ENCODE measurements at regions not wholly inside any gene's neighbourhood (a gene's known extent, or its start where the extent isn't known, plus 50 kb on each side); places are given as distances from the start of the nearest gene placed in this dataset.

- CTCF ChIA-PET, result no interaction called here
- no peak for TF ChIP-seq POLR2A (IDR thresholded peaks at IDR 0.05; ENCODE audit: low read depth, low read length)
- no peak for TF ChIP-seq MAFK (IDR thresholded peaks at IDR 0.05; ENCODE audit: low read depth, low read length)
- no peak for TF ChIP-seq NFE2L2 (IDR thresholded peaks at IDR 0.05; ENCODE audit: low read depth, low read length)
- no peak for TF ChIP-seq CEBPB (IDR thresholded peaks at IDR 0.05; ENCODE audit: low read depth, low read length)
- TF ChIP-seq USF2 (IDR thresholded peaks at IDR 0.05; ENCODE audit: low read depth, low read length), result no peak
- TF ChIP-seq MAZ (IDR thresholded peaks at IDR 0.05; ENCODE audit: borderline replicate concordance, low read depth, low read length), result no peak
- no peak for TF ChIP-seq CHD1 (IDR thresholded peaks at IDR 0.05; ENCODE audit: low read depth, low read length)
- TF ChIP-seq RCOR1 (IDR thresholded peaks at IDR 0.05; ENCODE audit: insufficient replicate concordance, low read length), result no peak
- TF ChIP-seq ELK1 (IDR thresholded peaks at IDR 0.05; ENCODE audit: borderline replicate concordance, low read depth, low read length), result no peak
- no peak for TF ChIP-seq RFX5 (IDR thresholded peaks at IDR 0.05; ENCODE audit: low read depth, low read length)
- TF ChIP-seq RAD21 (IDR thresholded peaks at IDR 0.05; ENCODE audit: low read length), result no peak
- TF ChIP-seq FOS (IDR thresholded peaks at IDR 0.05; ENCODE audit: low read depth, low read length), result no peak
- no peak for TF ChIP-seq MXI1 (IDR thresholded peaks at IDR 0.05; ENCODE audit: borderline replicate concordance, low read depth, low read length)
- no peak for TF ChIP-seq SMC3 (IDR thresholded peaks at IDR 0.05; ENCODE audit: low read depth, low read length)
- TF ChIP-seq CTCF (conservative IDR thresholded peaks at IDR 0.05; ENCODE audit: low read depth, low read length), result no peak
- no peak for TF ChIP-seq BHLHE40 (IDR thresholded peaks at IDR 0.05; ENCODE audit: low read depth, low read length)
- BruUV-seq (replicated peaks), result no TSS peak
- no peak overlapping the region for H3K4me2 ChIP-seq (ENCODE audit: low read depth, low read length)
- intact Hi-C loops (cut with micrococcal nuclease), result no loop called here
- POLR2A ChIA-PET (ENCODE audit: unreplicated experiment), result no interaction called here
- ATAC-seq (ENCODE audit: low read depth), result no peak
- no peak overlapping the region for H3K18ac ChIP-seq (ENCODE audit: low read depth, low read length)
- H3K4me1 ChIP-seq (ENCODE audit: control insufficient read depth, insufficient read depth, low read length), result no peaks in the 10 kb centered on the region
- H3K9me3 ChIP-seq (ENCODE audit: control insufficient read depth, insufficient read depth, low read length), result no peaks in the 10 kb centered on the region
- no peak overlapping the region for H4K8ac ChIP-seq (ENCODE audit: low read depth in 2 of 2, low read length in 2 of 2)
- H4K20me1 ChIP-seq (ENCODE audit: insufficient read depth, low read length), result no peaks in the 10 kb centered on the region
- DNase-seq, result no peak
- H4K91ac ChIP-seq (ENCODE audit: insufficient read depth, low read depth, low read length), result no peak overlapping the region
- no peaks in the 10 kb centered on the region for H3K79me1 ChIP-seq (ENCODE audit: low read depth in 1 of 2, low read length in 2 of 2)
- H3K56ac ChIP-seq (ENCODE audit: extremely low read depth, insufficient read depth, low read length), result no peak overlapping the region
- no peak overlapping the region for H4K5ac ChIP-seq (ENCODE audit: low read depth, low read length)
- H2BK15ac ChIP-seq (ENCODE audit: low read depth, low read length), result no peak overlapping the region
- H3K4me3 ChIP-seq (ENCODE audit: insufficient read depth, low read depth, low read length), result no peak overlapping the region
- H3K27me3 ChIP-seq (ENCODE audit: control insufficient read depth, insufficient read depth, low read length), result no peaks in the 10 kb centered on the region
- H2AK5ac ChIP-seq (ENCODE audit: low read depth, low read length), result no peak overlapping the region
- no peaks in the 10 kb centered on the region for H3K36me3 ChIP-seq (ENCODE audit: control insufficient read depth, insufficient read depth, low read length)
- H3K4ac ChIP-seq (ENCODE audit: low read depth, low read length), result no peak overlapping the region
- H2AK9ac ChIP-seq (replicated peaks; ENCODE audit: low read depth, low read length, poor library complexity), result no peak overlapping the region
- dilution Hi-C loops (cut with HindIII; ENCODE audit: low sequenced_read_pairs, unreplicated experiment), result no loop called here
- in situ Hi-C loops (cut with MboI; ENCODE audit: low sequenced_read_pairs), result no loop called here
- no peak overlapping the region for H2AFZ ChIP-seq (replicated peaks; ENCODE audit: low read length, poor library complexity)
- H2BK120ac ChIP-seq (ENCODE audit: low read depth, low read length), result no peak overlapping the region
- H3K23ac ChIP-seq (ENCODE audit: low read depth, low read length), result no peak overlapping the region
- H3K14ac ChIP-seq (replicated peaks; ENCODE audit: low read depth, low read length), result no peak overlapping the region
- H3K9ac ChIP-seq (ENCODE audit: low read depth, low read length), result no peak overlapping the region
- no peak overlapping the region for H3K27ac ChIP-seq (ENCODE audit: insufficient read depth, low read length)
- H3K9me1 ChIP-seq (ENCODE audit: insufficient read depth, low read length), result no peaks in the 10 kb centered on the region
- H2BK20ac ChIP-seq (ENCODE audit: low read depth, low read length), result no peak overlapping the region
- no peak overlapping the region for H2BK5ac ChIP-seq (ENCODE audit: low read depth, low read length, poor library complexity, severe bottlenecking)
Measured at GRCh38 chr4:89175611-89176010, 64.3 kb downstream of the TIGD2 start.
